ENCODE measurements at regions not wholly inside any gene's neighbourhood (a gene's known extent, or its start where the extent isn't known, plus 50 kb on each side); places are given as distances from the start of the nearest gene placed in this dataset.

- intact Hi-C loops (cut with micrococcal nuclease) (no loop called here), dilution Hi-C loops (cut with MboI; ENCODE audit: extremely low pct_ligation_motif_present, low sequenced_read_pairs) (no loop called here)
- DNase-seq (ENCODE audit: low read depth, low spot score) = no peak
- H3K4me1 ChIP-seq (ENCODE audit: control insufficient read depth, extremely low read depth, insufficient read depth, low read length) = no peaks in the 10 kb centered on the region
- H3K4me3 ChIP-seq (replicated peaks in 1 of 3; ENCODE audit: insufficient read depth in 1 of 3, low read depth in 1 of 3, low read length in 3 of 3) = no peak overlapping the region
- no peak overlapping the region for H3K9ac ChIP-seq (replicated peaks; ENCODE audit: extremely low read depth, insufficient read depth, low read length)
- H3K79me2 ChIP-seq (ENCODE audit: control insufficient read depth, insufficient read depth, low read length) = no peaks in the 10 kb centered on the region
- ChIA-PET POLR2A (no interaction called here), CTCF (no interaction called here)
- FAIRE-seq = no peak
- TF ChIP-seq EZH2 (IDR thresholded peaks at IDR 0.05; ENCODE audit: borderline replicate concordance, low read depth, low read length, severe bottlenecking) = no peak
- TF ChIP-seq CTCF (IDR thresholded peaks at IDR 0.05; ENCODE audit: extremely low read depth in 1 of 2, insufficient read depth in 1 of 2, low read depth in 1 of 2, low read length in 2 of 2) = no peak
- TF ChIP-seq MAX (IDR thresholded peaks at IDR 0.05; ENCODE audit: insufficient read depth, insufficient read length) = no peak
- TF ChIP-seq GATA2 (IDR thresholded peaks at IDR 0.05; ENCODE audit: insufficient read depth, insufficient read length, low read depth, low read length) = no peak
- TF ChIP-seq MYC (IDR thresholded peaks at IDR 0.05; ENCODE audit: low read depth, low read length) = no peak
- no peak for TF ChIP-seq FOS (IDR thresholded peaks at IDR 0.05; ENCODE audit: borderline replicate concordance, insufficient read depth, low read length)
- TF ChIP-seq POLR2AphosphoS5 (IDR thresholded peaks at IDR 0.05; ENCODE audit: insufficient read depth, low read depth, low read length) = no peak
- TF ChIP-seq JUN (IDR thresholded peaks at IDR 0.05; ENCODE audit: borderline replicate concordance, insufficient read depth, insufficient read length, low read depth) = no peak
- TF ChIP-seq POLR2A (IDR thresholded peaks at IDR 0.05; ENCODE audit: low read depth, low read length) = no peak
- no peaks in the 10 kb centered on the region for H3K36me3 ChIP-seq (ENCODE audit: control insufficient read depth in 2 of 2, extremely low read depth in 1 of 2, insufficient read depth in 2 of 2, low read length in 2 of 2)
- no TSS peak for BruUV-seq (replicated peaks)
- no peaks in the 10 kb centered on the region for H4K20me1 ChIP-seq (replicated peaks; ENCODE audit: control insufficient read depth, extremely low read depth, insufficient read depth, low read length)
- H3K9me3 ChIP-seq (replicated peaks; ENCODE audit: control insufficient read depth, insufficient read depth, low read length) = no peaks in the 10 kb centered on the region
- no peaks in the 10 kb centered on the region for H3K9me1 ChIP-seq (replicated peaks; ENCODE audit: control insufficient read depth, extremely low read depth, insufficient read depth, low read length)
- H3K27me3 ChIP-seq (ENCODE audit: control insufficient read depth in 2 of 2, insufficient read depth in 2 of 2, low read length in 2 of 2) = no peaks in the 10 kb centered on the region
- H2AFZ ChIP-seq (ENCODE audit: low read depth, low read length) = no peak overlapping the region
- H3K4me2 ChIP-seq (ENCODE audit: insufficient read depth, low read length) = no peak overlapping the region
- no peak overlapping the region for H3K27ac ChIP-seq (ENCODE audit: insufficient read depth, low read depth, low read length)
Observed at GRCh38 chr14:101200008-101200649, 296.6 kb upstream of the RTL1 start.

All from endothelial cell of umbilical vein (primary cell).